ENCODE measurements at regions not wholly inside any gene's neighbourhood (a gene's known extent, or its start where the extent isn't known, plus 50 kb on each side); places are given as distances from the start of the nearest gene placed in this dataset.

DNA sequence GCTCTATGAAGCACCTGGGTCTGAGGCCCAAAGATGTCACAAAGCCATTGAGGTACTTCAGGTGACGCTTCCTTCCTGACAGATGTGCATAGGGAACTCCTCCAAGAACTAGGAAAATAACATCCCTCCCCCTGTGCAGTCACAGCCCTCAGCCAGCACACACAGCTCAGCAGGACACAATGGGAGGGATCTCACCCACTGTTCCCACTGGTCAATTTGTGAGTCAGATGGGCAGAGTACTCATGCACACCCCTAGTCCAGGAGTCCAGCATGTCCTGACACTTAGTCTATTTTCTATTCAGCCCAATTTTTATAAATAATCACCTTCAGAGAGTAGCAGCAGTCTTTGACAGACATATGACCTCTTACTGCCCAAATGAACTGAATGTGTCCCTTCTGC lies 60.7 kb upstream of the PFKP start:
- TF ChIP-seq SUZ12 (IDR thresholded peaks at IDR 0.05; ENCODE audit: extremely low read depth, insufficient read depth, insufficient read length), result no peak
- no peak for TF ChIP-seq ZNF274 (IDR thresholded peaks at IDR 0.05; ENCODE audit: low read depth, low read length)
- TF ChIP-seq YY1 (IDR thresholded peaks at IDR 0.05; ENCODE audit: insufficient read depth, insufficient read length), result no peak
- Histone ChIP-seq H3K9me3 (ENCODE audit: insufficient read depth, low read length) (no peaks in the 10 kb centered on the region), H3K27me3 (ENCODE audit: insufficient read depth, insufficient read length) (no peaks in the 10 kb centered on the region), H3K4me1 (ENCODE audit: insufficient read depth, insufficient read length) (no peaks in the 10 kb centered on the region), H3K4me3 (ENCODE audit: insufficient read length, low read depth) (no peak overlapping the region), H3K9ac (ENCODE audit: insufficient read length, low read depth) (no peak overlapping the region), H3K36me3 (ENCODE audit: insufficient read depth, insufficient read length, low read length) (no peaks in the 10 kb centered on the region)
- no peak for DNase-seq (ENCODE audit: low read depth, low spot score)

DNA sequence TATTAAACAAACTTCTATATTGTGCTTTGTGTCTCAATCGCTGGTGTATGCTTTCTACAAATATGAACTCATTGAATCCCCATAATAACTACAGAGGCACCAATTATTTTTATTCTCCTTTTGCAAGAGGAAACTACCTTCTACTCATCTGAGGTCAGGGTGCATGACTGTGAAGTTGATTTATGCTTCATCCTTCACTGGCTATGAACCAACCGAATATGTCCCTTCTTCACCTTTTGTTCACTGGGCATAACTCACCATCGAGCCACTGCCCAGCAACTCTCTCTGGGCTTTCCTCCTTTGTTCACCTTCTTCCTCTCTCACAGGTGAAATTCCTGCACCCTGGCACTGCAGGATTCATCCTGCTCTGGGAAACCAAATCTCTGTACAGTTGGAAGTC lies 61.3 kb upstream of the PFKP start:
- no peak for DNase-seq (ENCODE audit: low read depth, low spot score)
- H3K36me3 ChIP-seq (ENCODE audit: insufficient read depth, insufficient read length, low read length), result no peaks in the 10 kb centered on the region
- no peak overlapping the region for H3K4me3 ChIP-seq (ENCODE audit: insufficient read length, low read depth)
- H3K27me3 ChIP-seq (ENCODE audit: insufficient read depth, insufficient read length), result no peaks in the 10 kb centered on the region
- H3K4me1 ChIP-seq (ENCODE audit: insufficient read depth, insufficient read length), result no peaks in the 10 kb centered on the region
- no peak for TF ChIP-seq YY1 (IDR thresholded peaks at IDR 0.05; ENCODE audit: insufficient read depth, insufficient read length)
- TF ChIP-seq ZNF274 (IDR thresholded peaks at IDR 0.05; ENCODE audit: low read depth, low read length), result no peak
- no peak for TF ChIP-seq SUZ12 (IDR thresholded peaks at IDR 0.05; ENCODE audit: extremely low read depth, insufficient read depth, insufficient read length)
- H3K9ac ChIP-seq (ENCODE audit: insufficient read length, low read depth), result no peak overlapping the region
- no peaks in the 10 kb centered on the region for H3K9me3 ChIP-seq (ENCODE audit: insufficient read depth, low read length)

DNA sequence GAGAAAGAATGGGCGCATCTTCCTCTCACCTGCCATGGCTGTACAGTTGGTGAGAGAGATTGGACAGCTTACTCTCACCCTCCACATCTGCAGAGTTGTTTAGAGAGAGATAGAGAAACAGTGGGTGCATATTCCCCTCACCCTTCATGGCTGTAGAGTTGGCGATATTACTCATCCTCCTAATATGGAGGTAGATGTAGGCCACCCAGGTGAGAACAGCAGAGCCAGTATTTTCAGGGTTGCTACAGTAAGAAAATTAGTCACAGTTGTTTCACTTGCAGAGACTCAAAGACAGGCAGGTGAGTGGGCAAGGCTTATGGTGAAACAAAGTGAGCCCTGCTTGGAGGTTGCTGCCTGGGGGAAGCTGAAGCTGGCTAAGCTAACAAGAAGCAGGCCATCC lies 65.0 kb upstream of the PFKP start:
- H3K4me1 ChIP-seq (ENCODE audit: insufficient read depth, insufficient read length), result no peaks in the 10 kb centered on the region
- H3K36me3 ChIP-seq (ENCODE audit: insufficient read depth, insufficient read length, low read length), result no peaks in the 10 kb centered on the region
- TF ChIP-seq ZNF274 (IDR thresholded peaks at IDR 0.05; ENCODE audit: low read depth, low read length), result no peak
- no peak for TF ChIP-seq YY1 (IDR thresholded peaks at IDR 0.05; ENCODE audit: insufficient read depth, insufficient read length)
- no peak for TF ChIP-seq SUZ12 (IDR thresholded peaks at IDR 0.05; ENCODE audit: extremely low read depth, insufficient read depth, insufficient read length)
- no peak for DNase-seq (ENCODE audit: low read depth, low spot score)
- no peak overlapping the region for H3K4me3 ChIP-seq (ENCODE audit: insufficient read length, low read depth)
- H3K27me3 ChIP-seq (ENCODE audit: insufficient read depth, insufficient read length), result no peaks in the 10 kb centered on the region
- H3K9ac ChIP-seq (ENCODE audit: insufficient read length, low read depth), result no peak overlapping the region
- no peaks in the 10 kb centered on the region for H3K9me3 ChIP-seq (ENCODE audit: insufficient read depth, low read length)

DNA sequence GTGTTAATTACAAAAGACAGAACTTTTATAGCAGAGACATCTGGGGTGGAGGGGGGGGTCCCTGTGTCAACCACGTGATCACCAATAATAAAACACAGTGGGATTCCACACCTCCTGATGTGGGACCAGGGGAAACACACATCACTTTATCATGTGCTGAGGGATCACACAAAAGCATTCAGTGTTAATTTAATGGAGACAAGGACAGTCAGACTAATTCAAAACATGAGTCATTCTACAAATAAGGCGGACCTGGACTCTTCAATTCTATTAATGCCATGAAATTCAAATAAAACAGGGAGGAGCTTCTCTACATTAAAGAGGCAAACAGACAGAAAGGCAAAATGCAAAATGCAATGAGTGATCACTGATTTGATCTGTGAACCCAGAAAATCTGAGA lies 67.3 kb upstream of the PFKP start:
- H3K9ac ChIP-seq (ENCODE audit: insufficient read length, low read depth), result no peak overlapping the region
- H3K4me3 ChIP-seq (ENCODE audit: insufficient read length, low read depth), result no peak overlapping the region
- H3K4me1 ChIP-seq (ENCODE audit: insufficient read depth, insufficient read length), result no peaks in the 10 kb centered on the region
- DNase-seq (ENCODE audit: low read depth, low spot score), result no peak
- TF ChIP-seq ZNF274 (IDR thresholded peaks at IDR 0.05; ENCODE audit: low read depth, low read length) (no peak), YY1 (IDR thresholded peaks at IDR 0.05; ENCODE audit: insufficient read depth, insufficient read length) (no peak), SUZ12 (IDR thresholded peaks at IDR 0.05; ENCODE audit: extremely low read depth, insufficient read depth, insufficient read length) (no peak)
- no peaks in the 10 kb centered on the region for H3K27me3 ChIP-seq (ENCODE audit: insufficient read depth, insufficient read length)
- H3K9me3 ChIP-seq (ENCODE audit: insufficient read depth, low read length), result no peaks in the 10 kb centered on the region
- H3K36me3 ChIP-seq (ENCODE audit: insufficient read depth, insufficient read length, low read length), result no peaks in the 10 kb centered on the region

DNA sequence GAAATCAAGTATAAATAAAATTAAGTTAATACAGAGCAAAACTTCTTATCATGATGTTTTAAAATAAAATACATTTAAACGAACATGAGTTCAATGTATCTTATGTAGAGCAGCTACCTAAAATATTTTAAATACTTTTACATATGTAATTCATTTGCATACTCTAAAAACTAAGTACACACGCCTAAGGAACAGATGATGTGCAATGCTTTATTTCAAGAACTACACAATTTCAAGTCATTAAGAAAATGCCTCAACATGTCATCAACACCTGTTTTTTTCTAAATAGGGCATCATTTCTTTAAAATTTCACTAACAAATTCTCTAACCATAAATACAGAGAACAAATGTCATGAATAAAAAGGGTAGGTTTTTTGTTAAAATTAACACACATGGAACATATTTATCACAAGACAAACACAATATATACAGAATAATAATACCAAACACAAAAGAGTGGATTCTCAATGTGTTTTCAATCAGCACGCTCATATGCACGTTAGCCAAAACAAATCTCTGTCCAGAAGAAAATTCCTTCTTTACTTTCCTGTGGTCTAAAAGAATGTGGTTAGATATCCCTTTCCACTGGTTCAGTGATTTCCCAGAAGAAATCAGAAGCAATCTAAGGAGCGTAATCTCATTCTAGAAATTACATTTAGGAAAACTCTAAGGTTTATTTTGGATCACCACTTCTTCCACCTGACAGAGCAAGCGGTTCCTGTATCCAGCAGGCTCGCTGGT lies 73.0 kb upstream of the PFKP start:
- Histone ChIP-seq H3K9ac (ENCODE audit: insufficient read length, low read depth) (no peak overlapping the region), H3K4me3 (ENCODE audit: insufficient read length, low read depth) (no peak overlapping the region), H3K4me1 (ENCODE audit: insufficient read depth, insufficient read length) (no peaks in the 10 kb centered on the region), H3K27me3 (ENCODE audit: insufficient read depth, insufficient read length) (no peaks in the 10 kb centered on the region), H3K36me3 (ENCODE audit: insufficient read depth, insufficient read length, low read length) (no peaks in the 10 kb centered on the region), H3K9me3 (ENCODE audit: insufficient read depth, low read length) (peaks cover 3% of the 10 kb centered on the region; the same call in 1 of the 2 replicates)
- DNase-seq (ENCODE audit: low read depth, low spot score), result no peak
- no peak for TF ChIP-seq SUZ12 (IDR thresholded peaks at IDR 0.05; ENCODE audit: extremely low read depth, insufficient read depth, insufficient read length)
- TF ChIP-seq ZNF274 (IDR thresholded peaks at IDR 0.05; ENCODE audit: low read depth, low read length), result no peak
- TF ChIP-seq YY1 (IDR thresholded peaks at IDR 0.05; ENCODE audit: insufficient read depth, insufficient read length), result no peak

DNA sequence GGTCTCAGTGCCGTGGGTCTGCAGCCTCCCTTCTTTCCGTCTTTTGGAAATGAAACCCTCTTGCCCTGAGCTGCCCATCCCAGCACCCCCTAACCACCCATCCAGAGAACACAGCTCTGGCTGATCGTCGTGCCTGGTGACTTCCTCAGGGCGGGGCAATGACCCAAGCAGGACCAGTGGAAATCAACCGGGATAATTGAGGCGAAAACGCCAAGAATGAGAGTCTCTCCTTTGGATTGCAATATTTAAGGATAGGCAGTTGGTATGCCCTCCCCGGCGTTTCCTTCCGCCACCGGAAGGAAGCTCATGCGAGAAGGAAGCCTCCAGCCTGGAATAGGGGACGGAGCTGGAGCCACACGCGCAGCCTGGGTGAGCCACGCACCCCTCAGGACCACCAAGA lies 73.7 kb upstream of the PFKP start:
- no peaks in the 10 kb centered on the region for H3K36me3 ChIP-seq (ENCODE audit: insufficient read depth, insufficient read length, low read length)
- DNase-seq (ENCODE audit: low read depth, low spot score), result no peak
- peaks cover 10% of the 10 kb centered on the region; the same call in 1 of the 2 replicates for H3K9me3 ChIP-seq (ENCODE audit: insufficient read depth, low read length)
- no peak overlapping the region for H3K4me3 ChIP-seq (ENCODE audit: insufficient read length, low read depth)
- no peaks in the 10 kb centered on the region for H3K27me3 ChIP-seq (ENCODE audit: insufficient read depth, insufficient read length)
- no peaks in the 10 kb centered on the region for H3K4me1 ChIP-seq (ENCODE audit: insufficient read depth, insufficient read length)
- no peak overlapping the region for H3K9ac ChIP-seq (ENCODE audit: insufficient read length, low read depth)
- TF ChIP-seq SUZ12 (IDR thresholded peaks at IDR 0.05; ENCODE audit: extremely low read depth, insufficient read depth, insufficient read length) (no peak), YY1 (IDR thresholded peaks at IDR 0.05; ENCODE audit: insufficient read depth, insufficient read length) (no peak), ZNF274 (IDR thresholded peaks at IDR 0.05; ENCODE audit: low read depth, low read length) (no peak)

DNA sequence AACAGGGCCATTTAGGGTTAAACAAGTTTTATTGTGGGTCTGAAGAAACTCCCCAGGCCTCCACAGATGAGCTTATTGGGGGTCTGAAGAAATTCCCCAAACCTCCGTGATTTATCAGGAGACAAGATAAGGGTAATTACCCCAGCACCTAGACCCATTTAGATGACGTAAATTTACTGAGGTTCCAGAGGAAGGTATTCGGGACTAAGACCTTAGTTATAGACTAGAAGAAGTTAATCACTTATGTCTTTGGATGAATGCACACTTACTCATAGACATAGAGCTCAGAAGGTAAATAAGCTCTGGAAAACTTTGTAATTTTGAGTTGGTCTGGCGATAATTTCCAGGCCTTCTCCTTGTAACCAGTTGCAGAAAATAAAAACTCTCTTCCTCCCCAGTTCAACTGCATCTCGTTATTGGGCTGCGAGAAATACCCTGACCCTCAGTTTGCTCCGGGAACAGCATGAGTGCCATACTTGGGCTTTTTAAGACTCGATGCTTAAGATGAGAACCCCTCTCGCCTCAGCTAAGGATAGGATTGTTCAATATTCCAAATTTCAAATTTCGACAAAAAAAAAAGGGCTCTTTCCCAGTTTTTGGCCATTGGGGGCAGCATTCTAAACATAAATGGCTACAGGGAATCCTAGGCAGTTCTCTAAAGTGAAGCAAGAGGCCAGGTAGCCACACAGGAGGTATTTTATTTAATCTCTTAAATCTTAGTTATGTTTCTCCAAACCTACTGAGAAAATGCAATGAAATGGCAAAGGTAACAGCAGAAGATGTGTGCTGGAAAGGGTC lies 74.7 kb upstream of the PFKP start:
- Histone ChIP-seq H3K4me3 (ENCODE audit: insufficient read length, low read depth) (no peak overlapping the region), H3K27me3 (ENCODE audit: insufficient read depth, insufficient read length) (peaks cover 2% of the 10 kb centered on the region), H3K36me3 (ENCODE audit: insufficient read depth, insufficient read length, low read length) (no peaks in the 10 kb centered on the region), H3K9ac (ENCODE audit: insufficient read length, low read depth) (no peak overlapping the region), H3K9me3 (ENCODE audit: insufficient read depth, low read length) (peaks cover 10% of the 10 kb centered on the region; the same call in 1 of the 2 replicates), H3K4me1 (ENCODE audit: insufficient read depth, insufficient read length) (no peaks in the 10 kb centered on the region)
- TF ChIP-seq YY1 (IDR thresholded peaks at IDR 0.05; ENCODE audit: insufficient read depth, insufficient read length) (no peak), ZNF274 (IDR thresholded peaks at IDR 0.05; ENCODE audit: low read depth, low read length) (no peak), SUZ12 (IDR thresholded peaks at IDR 0.05; ENCODE audit: extremely low read depth, insufficient read depth, insufficient read length) (no peak)
- DNase-seq (ENCODE audit: low read depth, low spot score), result no peak

Data from NT2/D1 (cell line).